H1 (cell line): ENCODE measurements at regions not wholly inside any gene's neighbourhood (a gene's known extent, or its start where the extent isn't known, plus 50 kb on each side); places are given as distances from the start of the nearest gene placed in this dataset.
A peak's percentile ranks its signal among the peaks of the same experiment; 100 is the strongest.

Source experiments
- BCL11A ChIP-seq, 2 experiments: IDR thresholded peaks; one replicate each; pipeline ENCODE4 v1.6.1; 2011; ENCODE audit warnings: low read depth in 2 of 2, low read length in 2 of 2, mild to moderate bottlenecking in 2 of 2
- CHD7 ChIP-seq: fragments of 300-600 bp; sonication (generic); IDR thresholded peaks from 2 replicates; pipeline ENCODE4 v1.7.1; 2012; ENCODE audit warnings: low read length, moderate library complexity, mild to moderate bottlenecking, inconsistent platforms; ENCODE audit not compliant: insufficient replicate concordance
- EP300 ChIP-seq, 2 experiments: IDR thresholded peaks; 1 replicate in 1 of 2; 2 replicates in 1 of 2; pipeline ENCODE4 v1.6.1; 2011 to 2012; ENCODE audit warnings: low read depth in 2 of 2, low read length in 2 of 2, mild to moderate bottlenecking in 2 of 2, borderline replicate concordance in 1 of 2, inconsistent platforms in 1 of 2, moderate library complexity in 1 of 2
- HDAC2 ChIP-seq, 2 experiments: fragments of 300-600 bp in 1 of 2; sonication (generic) in 1 of 2; IDR thresholded peaks; 2 replicates each; pipeline ENCODE4 v1.6.1; 2011 to 2012; ENCODE audit warnings: low read depth in 2 of 2, low read length in 2 of 2, mild to moderate bottlenecking in 2 of 2, moderate library complexity in 2 of 2, borderline replicate concordance in 1 of 2, inconsistent platforms in 1 of 2
- POU5F1 ChIP-seq: IDR thresholded peaks from 2 replicates; pipeline ENCODE4 v1.6.1; 2011; ENCODE audit warnings: low read depth, mild to moderate bottlenecking, low read length, moderate library complexity
- TF ChIP-seq, protein P1 (sequence below): IDR thresholded peaks from 2 replicates; pipeline ENCODE4 v1.6.1; 2012; ENCODE audit warnings: low read length, inconsistent platforms

- TF ChIP-seq CHD7: peak; percentile 82
- TF ChIP-seq EP300 (IDR thresholded peaks at IDR 0.05; ENCODE audit: borderline replicate concordance in 1 of 2, low read depth in 2 of 2, low read length in 2 of 2): peak in 1 of 2 experiments; percentile 96; a peak in 2 of 3 replicates
- TF ChIP-seq POU5F1: peak; percentile 99
- TF ChIP-seq BCL11A (IDR thresholded peaks at IDR 0.05; ENCODE audit: low read depth in 2 of 2, low read length in 2 of 2): peak; percentile 96 to 99
- TF ChIP-seq, protein P1, sequence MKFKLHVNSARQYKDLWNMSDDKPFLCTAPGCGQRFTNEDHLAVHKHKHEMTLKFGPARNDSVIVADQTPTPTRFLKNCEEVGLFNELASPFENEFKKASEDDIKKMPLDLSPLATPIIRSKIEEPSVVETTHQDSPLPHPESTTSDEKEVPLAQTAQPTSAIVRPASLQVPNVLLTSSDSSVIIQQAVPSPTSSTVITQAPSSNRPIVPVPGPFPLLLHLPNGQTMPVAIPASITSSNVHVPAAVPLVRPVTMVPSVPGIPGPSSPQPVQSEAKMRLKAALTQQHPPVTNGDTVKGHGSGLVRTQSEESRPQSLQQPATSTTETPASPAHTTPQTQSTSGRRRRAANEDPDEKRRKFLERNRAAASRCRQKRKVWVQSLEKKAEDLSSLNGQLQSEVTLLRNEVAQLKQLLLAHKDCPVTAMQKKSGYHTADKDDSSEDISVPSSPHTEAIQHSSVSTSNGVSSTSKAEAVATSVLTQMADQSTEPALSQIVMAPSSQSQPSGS: peak; percentile 75; the same call in 1 of the 2 replicates
- TF ChIP-seq HDAC2 (IDR thresholded peaks at IDR 0.05; ENCODE audit: borderline replicate concordance in 1 of 2, low read depth in 2 of 2, low read length in 2 of 2): 0 out of 4 replicates have a peak, but pooled peaks of 1 of the 2 experiments have one; percentile 43
These were observed 1164.1 kb upstream of the CNTN5 start (continued) for GRCh38 chr11:97856666-97857065.
